ENCODE measurements at regions not wholly inside any gene's neighbourhood (a gene's known extent, or its start where the extent isn't known, plus 50 kb on each side); places are given as distances from the start of the nearest gene placed in this dataset.
"Not testable (repeated sequence)": the region's sequence is repeated elsewhere in the genome, so short reads cannot be mapped to it uniquely, and the experiment has no call there.

GRCh38 chr2:217585362-217585761, 417.4 kb downstream of the TNS1 start:
- DNase-seq (ENCODE audit: low spot score) (no peak), ATAC-seq (no peak)
- H3K4me3 Mint-ChIP-seq, result no peak overlapping the region
- H3K9me3 Mint-ChIP-seq, result no peaks in the 10 kb centered on the region
- no peak overlapping the region for H3K27ac Mint-ChIP-seq
- peaks cover 10 to 41% of the 10 kb centered on the region in 2 donors for H3K27me3 Mint-ChIP-seq
- peaks cover 0 to 11% of the 10 kb centered on the region in 2 donors for H3K4me1 Mint-ChIP-seq (ENCODE audit: low read depth in 2 of 2)
- H3K36me3 Mint-ChIP-seq, result no peaks in the 10 kb centered on the region

GRCh38 chr2:217580407-217580806, 422.4 kb downstream of the TNS1 start:
- not testable (repeated sequence) for H3K27ac Mint-ChIP-seq, H3K9me3 Mint-ChIP-seq
- peaks cover 0 to 11% of the 10 kb centered on the region in 2 donors for H3K4me1 Mint-ChIP-seq (ENCODE audit: low read depth in 2 of 2)

GRCh38 chr2:217573571-217573970, 429.2 kb downstream of the TNS1 start:
- DNase-seq (ENCODE audit: low spot score), result no peak
- H3K4me1 Mint-ChIP-seq (ENCODE audit: low read depth in 2 of 2), result no peaks in the 10 kb centered on the region
- no peak for ATAC-seq
- no peaks in the 10 kb centered on the region for H3K36me3 Mint-ChIP-seq
- H3K27ac Mint-ChIP-seq, result no peak overlapping the region
- peaks cover 7% of the 10 kb centered on the region for H3K9me3 Mint-ChIP-seq
- peaks cover 10 to 15% of the 10 kb centered on the region in 2 donors for H3K27me3 Mint-ChIP-seq
- no peak overlapping the region for H3K4me3 Mint-ChIP-seq

More at GRCh38 chr2:217580407-217580806, 422.4 kb downstream of the TNS1 start:
- not testable (repeated sequence) for DNase-seq (ENCODE audit: low spot score); H3K4me3 Mint-ChIP-seq; H3K36me3 Mint-ChIP-seq; ATAC-seq; H3K27me3 Mint-ChIP-seq

GRCh38 chr2:217570394-217570793, 432.4 kb downstream of the TNS1 start:
- Mint-ChIP-seq H3K36me3 (peaks cover 4% of the 10 kb centered on the region), H3K4me1 (ENCODE audit: low read depth in 2 of 2) (no peaks in the 10 kb centered on the region), H3K9me3 (peaks cover 10% of the 10 kb centered on the region), H3K27ac (no peak overlapping the region), H3K4me3 (no peak overlapping the region), H3K27me3 (peaks cover 11 to 22% of the 10 kb centered on the region in 2 donors)
- no peak for DNase-seq (ENCODE audit: low spot score)
- no peak for ATAC-seq

- no peaks in the 10 kb centered on the region for H3K4me1 Mint-ChIP-seq (ENCODE audit: low read depth in 2 of 2)
- peaks cover 4% of the 10 kb centered on the region for H3K36me3 Mint-ChIP-seq
- no peak for DNase-seq (ENCODE audit: low spot score)
- H3K27ac Mint-ChIP-seq, result no peak overlapping the region
- H3K9me3 Mint-ChIP-seq, result peaks cover 10% of the 10 kb centered on the region
- peaks cover 6 to 22% of the 10 kb centered on the region in 2 donors for H3K27me3 Mint-ChIP-seq
- H3K4me3 Mint-ChIP-seq, result no peak overlapping the region
- ATAC-seq, result no peak
Observed at GRCh38 chr2:217568289-217568971, 434.4 kb downstream of the TNS1 start.

GRCh38 chr2:217563565-217563964, 439.2 kb downstream of the TNS1 start:
- H3K36me3 Mint-ChIP-seq, result peaks cover 11% of the 10 kb centered on the region
- peaks cover 3 to 12% of the 10 kb centered on the region in 2 donors for H3K27me3 Mint-ChIP-seq
- DNase-seq (ENCODE audit: low spot score), result no peak
- H3K4me3 Mint-ChIP-seq, result no peak overlapping the region
- no peak for ATAC-seq
- no peak overlapping the region for H3K27ac Mint-ChIP-seq
- no peaks in the 10 kb centered on the region for H3K4me1 Mint-ChIP-seq (ENCODE audit: low read depth in 2 of 2)
- H3K9me3 Mint-ChIP-seq, result peaks cover 6% of the 10 kb centered on the region

GRCh38 chr2:217562871-217563480, 439.8 kb downstream of the TNS1 start:
- H3K4me3 Mint-ChIP-seq, result no peak overlapping the region
- peaks cover 3 to 12% of the 10 kb centered on the region in 2 donors for H3K27me3 Mint-ChIP-seq
- no peak overlapping the region for H3K27ac Mint-ChIP-seq
- no peak for DNase-seq (ENCODE audit: low spot score)
- ATAC-seq, result no peak
- no peaks in the 10 kb centered on the region for H3K4me1 Mint-ChIP-seq (ENCODE audit: low read depth in 2 of 2)
- peaks cover 6% of the 10 kb centered on the region for H3K9me3 Mint-ChIP-seq
- H3K36me3 Mint-ChIP-seq, result peaks cover 11% of the 10 kb centered on the region

GRCh38 chr2:217559084-217559483, 443.7 kb downstream of the TNS1 start:
- Mint-ChIP-seq H3K4me1 (ENCODE audit: low read depth in 2 of 2) (no peaks in the 10 kb centered on the region), H3K4me3 (no peak overlapping the region), H3K9me3 (peaks cover 3% of the 10 kb centered on the region), H3K36me3 (peaks cover 7% of the 10 kb centered on the region), H3K27ac (no peak overlapping the region), H3K27me3 (peaks cover 0 to 13% of the 10 kb centered on the region in 2 donors)
- ATAC-seq, result no peak
- no peak for DNase-seq (ENCODE audit: low spot score)

GRCh38 chr2:217555081-217555876, 447.5 kb downstream of the TNS1 start:
- no peak for ATAC-seq
- Mint-ChIP-seq H3K27me3 (peaks cover 0 to 17% of the 10 kb centered on the region in 2 donors), H3K4me3 (no peak overlapping the region), H3K27ac (no peak overlapping the region), H3K9me3 (peaks cover 3% of the 10 kb centered on the region), H3K36me3 (no peaks in the 10 kb centered on the region), H3K4me1 (ENCODE audit: low read depth in 2 of 2) (no peaks in the 10 kb centered on the region)
- no peak for DNase-seq (ENCODE audit: low spot score)

- DNase-seq (ENCODE audit: low spot score) (no peak), ATAC-seq (no peak)
- Mint-ChIP-seq H3K4me1 (ENCODE audit: low read depth in 2 of 2) (no peaks in the 10 kb centered on the region), H3K27ac (no peak overlapping the region), H3K9me3 (no peaks in the 10 kb centered on the region), H3K27me3 (peaks cover 0 to 29% of the 10 kb centered on the region in 2 donors), H3K36me3 (no peaks in the 10 kb centered on the region), H3K4me3 (no peak overlapping the region)
Observed at GRCh38 chr2:217553679-217554078, 449.1 kb downstream of the TNS1 start.

- Mint-ChIP-seq H3K4me1 (ENCODE audit: low read depth in 2 of 2) (no peaks in the 10 kb centered on the region), H3K27ac (no peak overlapping the region), H3K36me3 (no peaks in the 10 kb centered on the region), H3K9me3 (no peaks in the 10 kb centered on the region), H3K4me3 (no peak overlapping the region), H3K27me3 (peaks cover 0 to 29% of the 10 kb centered on the region in 2 donors)
- DNase-seq (ENCODE audit: low spot score), result no peak
- ATAC-seq, result no peak
Observed at GRCh38 chr2:217553202-217553601, 449.6 kb downstream of the TNS1 start.

GRCh38 chr2:217552081-217552480, 450.7 kb downstream of the TNS1 start:
- H3K27me3 Mint-ChIP-seq, result peaks cover 0 to 31% of the 10 kb centered on the region in 2 donors
- no peaks in the 10 kb centered on the region for H3K4me1 Mint-ChIP-seq (ENCODE audit: low read depth in 2 of 2)
- H3K27ac Mint-ChIP-seq, result no peak overlapping the region
- H3K36me3 Mint-ChIP-seq, result no peaks in the 10 kb centered on the region
- no peaks in the 10 kb centered on the region for H3K9me3 Mint-ChIP-seq
- DNase-seq (ENCODE audit: low spot score) (no peak), ATAC-seq (no peak)
- no peak overlapping the region for H3K4me3 Mint-ChIP-seq

GRCh38 chr2:217551252-217551899, 451.4 kb downstream of the TNS1 start:
- Mint-ChIP-seq H3K27me3 (peaks cover 0 to 38% of the 10 kb centered on the region in 2 donors), H3K27ac (no peak overlapping the region), H3K4me3 (no peak overlapping the region), H3K4me1 (ENCODE audit: low read depth in 2 of 2) (no peaks in the 10 kb centered on the region), H3K9me3 (no peaks in the 10 kb centered on the region), H3K36me3 (no peaks in the 10 kb centered on the region)
- ATAC-seq, result no peak
- no peak for DNase-seq (ENCODE audit: low spot score)
